NCI-H526 (cell line): ENCODE measurements at regions not wholly inside any gene's neighbourhood (a gene's known extent, or its start where the extent isn't known, plus 50 kb on each side); places are given as distances from the start of the nearest gene placed in this dataset.

Experiments
- DNase-seq, 2 experiments: peaks; one replicate each; lab custom pipeline; 2025; lab: John Stamatoyannopoulos, UW

- no peak for DNase-seq
Measured at GRCh38 chr6:44500074-44500473, 112.6 kb downstream of the CDC5L start.

- no peak for DNase-seq
Measured at GRCh38 chr6:44503471-44503870, 116.0 kb downstream of the CDC5L start.

- no peak for DNase-seq
Measured at GRCh38 chr6:44504301-44504791, 116.8 kb downstream of the CDC5L start.

GRCh38 chr6:44505751-44506150 is 118.2 kb downstream of the CDC5L start:
- no peak for DNase-seq

- no peak for DNase-seq
Measured at GRCh38 chr6:44507014-44507413, 119.5 kb downstream of the CDC5L start.

- DNase-seq, result no peak
Measured at GRCh38 chr6:44508646-44509045, 121.1 kb downstream of the CDC5L start.

- no peak for DNase-seq
Measured at GRCh38 chr6:44511126-44511525, 123.6 kb downstream of the CDC5L start.

GRCh38 chr6:44512868-44513741 is 125.6 kb downstream of the CDC5L start:
- DNase-seq, result no peak

GRCh38 chr6:44514085-44514484 is 126.6 kb downstream of the CDC5L start:
- DNase-seq, result no peak

- DNase-seq, result no peak
Measured at GRCh38 chr6:44514576-44515193, 127.2 kb downstream of the CDC5L start.

GRCh38 chr6:44522871-44523270 is 135.4 kb downstream of the CDC5L start:
- DNase-seq, result no peak

GRCh38 chr6:44524476-44525227 is 137.1 kb downstream of the CDC5L start:
- DNase-seq, result no peak

- no peak for DNase-seq
Measured at GRCh38 chr6:44525761-44526351, 138.3 kb downstream of the CDC5L start.

- DNase-seq, result no peak
Measured at GRCh38 chr6:44527181-44527580, 139.7 kb downstream of the CDC5L start.

GRCh38 chr6:44527583-44528369 is 140.3 kb downstream of the CDC5L start:
- no peak for DNase-seq

GRCh38 chr6:44528370-44528644 is 140.8 kb downstream of the CDC5L start:
- no peak for DNase-seq

GRCh38 chr6:44528716-44529115 is 141.2 kb downstream of the CDC5L start:
- DNase-seq, result no peak

- DNase-seq, result no peak
Measured at GRCh38 chr6:44529146-44529905, 141.8 kb downstream of the CDC5L start.

- DNase-seq, result no peak
Measured at GRCh38 chr6:44530209-44530909, 142.9 kb downstream of the CDC5L start.

GRCh38 chr6:44530910-44531234 is 143.4 kb downstream of the CDC5L start:
- no peak for DNase-seq
